HG03175 (cell line): ENCODE measurements at regions not wholly inside any gene's neighbourhood (a gene's known extent, or its start where the extent isn't known, plus 50 kb on each side); places are given as distances from the start of the nearest gene placed in this dataset.
"Not testable (repeated sequence)": the region's sequence is repeated elsewhere in the genome, so short reads cannot be mapped to it uniquely, and the experiment has no call there.

Experiments
- ATAC-seq: cut with Tn5 transposase; IDR thresholded peaks from one replicate; pipeline ENCODE4 v1.9.1; 2021; ENCODE audit warnings: mild to moderate bottlenecking, moderate library complexity; ENCODE audit not compliant: unreplicated experiment

DNA sequence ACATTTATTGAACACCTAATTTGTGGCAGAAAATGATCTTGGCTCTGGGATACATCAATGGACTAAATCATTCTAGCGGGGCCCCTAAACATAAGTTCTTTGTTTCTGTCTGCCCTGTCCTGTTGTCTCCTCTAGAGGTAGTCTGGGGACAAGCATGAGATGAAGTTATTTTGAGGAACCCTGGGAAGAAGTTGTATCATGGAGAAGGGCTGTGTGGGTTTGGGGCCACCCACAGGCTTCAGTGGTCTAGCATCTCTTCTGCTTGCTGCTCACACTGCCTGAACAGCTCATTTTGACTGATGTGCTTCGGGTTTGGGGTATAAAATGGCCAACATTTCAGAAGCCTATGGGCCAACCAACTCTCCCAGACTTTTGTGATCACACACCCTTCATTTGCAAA lies 50.3 kb upstream of the OSBPL11 start:
- no peak for ATAC-seq

DNA sequence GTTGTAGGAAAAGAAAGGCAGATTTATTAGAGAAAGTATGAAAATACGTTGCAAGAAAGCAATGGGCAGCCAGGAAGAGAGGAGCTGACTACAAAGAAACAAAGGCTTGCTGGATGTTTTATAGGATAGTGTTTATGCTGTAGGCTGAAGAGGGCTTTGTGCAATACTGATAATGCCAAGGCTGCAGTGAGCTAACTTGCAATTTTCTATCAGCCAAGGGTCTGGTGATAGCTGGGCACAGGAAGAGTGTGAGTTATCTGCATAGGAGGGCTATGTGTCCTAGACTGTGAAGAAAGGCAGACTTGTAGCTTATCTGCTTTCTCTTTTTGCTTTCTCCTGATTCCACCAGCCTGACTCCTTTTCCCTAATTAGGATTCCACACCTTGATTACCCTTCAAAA lies 51.3 kb upstream of the OSBPL11 start:
- ATAC-seq: no peak

DNA sequence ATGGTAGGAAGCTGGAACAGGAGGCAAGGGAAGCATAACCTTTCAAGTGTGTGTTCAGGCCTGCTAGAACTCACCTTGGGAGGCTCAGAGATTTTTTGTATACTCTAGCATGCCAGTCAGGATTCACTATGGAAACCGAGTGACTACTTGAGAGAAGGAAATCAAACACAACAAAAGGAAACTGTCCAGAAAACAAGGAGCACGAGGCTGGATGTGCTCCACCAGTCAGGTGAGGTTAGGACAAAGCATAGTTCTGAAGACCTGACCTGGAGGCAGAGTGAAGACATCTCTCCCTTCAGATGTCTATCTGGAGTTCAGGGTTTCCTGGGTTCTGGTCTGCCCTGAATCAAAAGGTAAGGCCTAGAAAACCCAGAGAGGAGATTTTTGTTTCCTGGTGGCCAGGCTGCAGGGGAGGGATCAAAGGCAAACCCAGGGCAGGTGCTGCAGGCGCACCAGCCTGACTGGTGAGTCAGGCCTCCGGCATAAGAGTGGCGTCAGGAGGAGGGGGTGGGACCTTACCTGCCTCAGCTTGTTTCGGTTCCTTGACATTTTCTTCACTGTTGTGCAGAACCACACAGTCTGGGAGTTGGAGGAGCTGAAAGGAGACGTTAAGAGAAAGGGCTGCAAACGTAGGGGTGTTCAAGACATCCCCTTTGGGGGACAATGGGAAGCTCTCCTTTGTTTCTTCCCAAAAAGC lies 52.2 kb upstream of the OSBPL11 start:
- ATAC-seq: no peak

DNA sequence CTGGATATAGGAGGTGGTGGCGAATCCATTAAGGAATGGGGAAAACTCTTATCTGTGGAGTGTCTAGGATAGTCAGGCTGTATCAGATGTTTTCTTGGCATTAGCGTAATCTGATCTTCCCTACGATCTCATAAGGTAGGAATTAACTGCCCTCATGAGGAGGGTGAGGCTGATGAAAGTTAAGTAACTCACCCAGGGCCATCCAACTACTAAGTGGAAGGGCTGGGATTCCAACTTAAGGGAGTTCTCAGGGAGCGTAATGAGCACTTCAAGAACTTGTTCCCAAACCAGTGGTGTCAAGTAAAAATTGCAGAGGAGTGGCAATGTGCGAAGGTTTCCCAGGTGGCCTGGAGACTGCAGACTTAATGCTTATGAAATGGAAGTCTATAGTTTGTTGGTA lies 55.9 kb upstream of the OSBPL11 start:
- ATAC-seq: no peak

DNA sequence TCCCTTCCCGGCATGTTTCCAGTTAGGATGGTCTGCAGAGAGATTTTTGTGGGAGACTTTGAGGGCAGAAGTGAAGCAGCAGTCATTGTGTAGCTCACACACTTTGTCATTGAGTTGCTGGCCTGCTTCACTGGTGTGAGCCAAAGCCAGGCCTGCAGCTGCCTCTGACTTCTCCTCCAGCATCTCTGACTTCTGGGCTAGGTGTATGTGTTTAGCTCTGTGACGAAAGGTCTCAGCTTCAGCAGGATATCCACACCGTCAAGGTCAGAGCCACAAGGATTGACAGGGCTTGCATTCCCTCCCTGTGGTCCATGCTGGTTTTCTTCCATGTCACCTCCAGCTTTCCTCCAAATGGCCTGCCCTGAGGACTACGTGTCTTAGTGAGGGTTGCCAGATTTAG lies 57.1 kb upstream of the OSBPL11 start:
- ATAC-seq: no peak

DNA sequence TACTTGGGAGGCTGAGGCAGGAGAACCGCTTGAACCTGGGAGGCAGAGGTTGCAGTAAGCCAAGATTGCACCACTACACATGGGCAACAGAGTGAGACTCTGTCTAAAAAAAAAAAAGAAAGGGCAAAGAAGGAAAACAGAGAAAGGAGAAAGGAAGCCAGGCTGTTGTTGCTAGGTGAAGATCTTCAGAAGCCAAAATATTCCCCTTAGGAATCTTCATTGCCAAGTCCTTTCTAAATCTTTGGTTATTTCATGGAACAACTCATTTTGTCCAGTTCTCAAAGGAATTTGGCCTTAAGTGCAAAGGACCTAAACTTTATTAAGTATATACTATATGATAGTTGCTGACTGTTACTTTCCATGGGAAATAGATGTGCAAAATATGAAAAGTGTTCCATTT lies 59.2 kb upstream of the OSBPL11 start:
- no peak for ATAC-seq

DNA sequence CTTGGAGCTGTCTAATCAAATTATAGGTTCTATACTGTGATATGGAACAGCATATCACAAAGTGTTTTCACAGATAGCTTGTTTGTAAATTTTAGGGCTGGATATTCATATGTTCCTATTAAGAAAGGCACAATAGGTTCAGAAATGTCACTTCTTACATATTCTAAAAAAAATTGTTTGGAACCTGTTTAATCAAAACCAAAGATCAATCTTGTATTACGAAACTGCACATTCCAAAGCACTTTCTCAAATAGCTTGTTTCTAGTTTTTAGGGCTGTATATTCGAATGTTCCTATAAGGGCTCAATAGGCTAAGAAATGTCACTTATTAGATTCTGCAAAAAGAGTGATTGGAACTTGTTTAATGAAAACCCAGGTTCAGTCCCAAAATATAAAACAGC lies 67.4 kb upstream of the OSBPL11 start:
- ATAC-seq: no peak

DNA sequence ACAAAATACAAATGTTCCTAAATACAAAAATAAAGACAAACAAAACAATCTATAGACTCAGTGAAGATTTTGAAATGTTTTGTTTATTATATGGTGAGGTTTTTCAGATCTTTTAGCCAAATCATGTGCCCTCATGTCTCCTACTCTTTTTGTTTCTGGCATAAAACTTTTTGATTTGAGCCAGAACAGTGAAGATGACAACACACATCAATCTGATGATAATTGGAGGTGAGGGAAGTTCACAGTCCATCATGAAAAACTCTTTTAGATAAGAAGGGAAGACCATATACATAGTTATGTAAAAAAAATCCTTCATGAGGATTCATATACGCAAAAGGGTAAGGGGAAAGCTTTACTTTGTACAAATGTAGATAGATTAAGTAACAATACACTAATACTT lies 75.1 kb upstream of the OSBPL11 start:
- ATAC-seq: no peak

DNA sequence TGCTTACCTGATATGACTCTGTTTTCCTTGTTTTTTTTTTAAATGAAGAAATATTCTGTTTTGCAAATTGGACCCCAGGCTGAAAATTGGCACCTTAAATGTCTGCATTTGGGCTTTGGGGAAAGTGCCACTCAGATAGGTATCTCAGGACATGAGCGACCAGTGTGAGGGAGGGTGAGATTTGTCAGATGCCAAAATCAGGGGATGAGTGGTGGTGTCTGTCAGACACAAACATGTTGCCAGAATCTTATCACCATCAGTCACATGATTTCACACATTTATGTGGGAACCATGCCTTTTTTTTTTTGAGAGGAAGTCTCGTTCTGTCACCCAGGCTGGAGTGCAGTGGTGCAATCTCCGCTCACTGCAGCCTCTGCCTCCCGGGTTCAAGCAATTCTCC lies 75.6 kb upstream of the OSBPL11 start:
- ATAC-seq: no peak

DNA sequence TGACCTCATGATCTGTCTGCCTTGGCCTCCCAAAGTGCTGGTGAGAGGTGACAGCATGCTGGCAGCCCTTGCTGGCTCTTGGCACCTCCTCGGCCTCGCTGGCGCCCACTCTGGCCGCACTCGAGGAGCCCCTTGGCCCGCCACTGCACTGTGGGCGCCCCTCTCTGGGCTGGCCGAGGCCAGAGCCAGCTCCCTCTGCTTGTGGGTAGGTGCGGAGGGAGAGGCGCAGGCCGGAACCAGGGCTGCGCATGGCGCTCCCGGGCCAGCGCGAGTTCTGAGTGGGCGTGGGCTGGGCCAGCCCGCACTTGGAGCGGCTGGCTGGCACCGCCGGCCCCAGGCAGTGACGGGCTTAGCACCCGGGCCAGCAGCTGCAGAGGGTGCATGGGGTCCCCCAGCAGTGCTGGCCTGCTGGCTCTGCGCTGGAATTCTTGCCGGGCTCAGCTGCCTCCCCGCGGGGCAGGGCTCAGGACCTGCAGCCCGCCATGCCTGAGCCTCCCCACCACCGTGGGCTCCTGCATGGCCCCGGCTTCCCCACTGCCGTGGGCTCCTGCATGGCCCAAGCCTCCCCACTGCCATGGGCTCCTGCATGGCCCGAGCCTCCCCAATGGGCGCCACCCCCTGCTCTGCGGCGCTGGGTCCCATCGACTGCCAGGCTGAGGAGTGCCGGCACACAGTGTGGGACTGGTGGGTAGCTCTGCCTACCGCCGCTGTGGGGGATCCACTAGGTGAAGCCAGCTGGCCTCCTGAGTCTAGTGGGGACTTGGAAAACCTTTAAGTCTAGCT lies 76.4 kb upstream of the OSBPL11 start:
- no peak for ATAC-seq

DNA sequence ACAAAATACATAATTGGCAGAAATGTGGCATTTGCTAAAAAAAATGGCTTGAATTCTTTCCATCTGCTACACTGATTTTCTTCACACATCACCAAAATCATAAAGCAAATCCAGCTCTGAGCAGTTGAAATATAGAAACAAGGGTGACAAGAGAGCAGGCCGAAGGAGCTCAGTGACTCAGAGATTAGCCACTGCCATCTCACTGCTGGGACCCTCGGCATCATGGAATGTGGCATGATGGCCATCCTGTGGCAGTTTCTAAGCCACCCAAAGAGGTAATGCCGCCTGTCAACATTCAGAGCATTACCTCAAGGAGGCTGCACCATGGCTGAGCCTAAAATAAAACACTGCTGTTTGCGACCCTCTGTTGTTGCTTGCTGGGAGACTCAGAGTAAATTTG lies 80.5 kb upstream of the OSBPL11 start:
- ATAC-seq: no peak

DNA sequence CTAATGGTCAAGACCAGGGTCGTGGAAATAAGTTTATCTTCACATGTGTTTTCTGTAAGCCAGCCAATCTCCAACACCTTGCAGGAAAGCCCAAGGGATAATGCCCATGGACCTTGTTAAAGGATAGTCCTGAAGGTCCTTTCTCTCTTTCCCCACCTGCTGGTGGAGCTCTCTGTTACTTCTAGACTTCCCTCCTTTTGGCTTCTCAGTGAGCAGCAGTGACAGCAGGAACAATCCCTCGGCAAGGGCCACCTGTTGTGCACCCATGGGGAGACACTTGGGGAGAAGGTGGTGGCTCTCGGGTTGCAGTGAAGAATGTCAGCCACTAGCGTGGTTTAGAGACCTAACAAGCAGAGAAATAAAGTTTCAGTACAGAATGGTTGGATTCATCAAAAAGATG lies 84.0 kb upstream of the OSBPL11 start:
- ATAC-seq: no peak

DNA sequence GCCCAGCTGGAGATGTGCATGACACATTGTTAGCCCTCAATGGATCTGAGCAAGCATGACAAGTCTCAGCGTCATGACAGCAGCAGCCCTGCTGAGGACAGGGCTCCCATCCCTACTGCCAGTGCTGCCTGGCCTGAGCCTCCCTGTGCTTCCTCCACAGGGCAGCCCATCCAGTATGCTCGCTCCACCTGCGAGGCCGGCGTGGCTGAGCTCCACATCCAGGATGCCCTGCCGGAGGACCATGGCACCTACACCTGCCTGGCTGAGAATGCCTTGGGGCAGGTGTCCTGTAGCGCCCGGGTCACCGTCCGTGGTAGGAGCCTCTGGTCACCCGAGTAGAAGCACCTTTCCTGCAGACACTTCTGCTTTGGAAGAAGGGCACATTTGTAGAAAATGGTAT lies 85.8 kb upstream of the OSBPL11 start:
- no peak for ATAC-seq

DNA sequence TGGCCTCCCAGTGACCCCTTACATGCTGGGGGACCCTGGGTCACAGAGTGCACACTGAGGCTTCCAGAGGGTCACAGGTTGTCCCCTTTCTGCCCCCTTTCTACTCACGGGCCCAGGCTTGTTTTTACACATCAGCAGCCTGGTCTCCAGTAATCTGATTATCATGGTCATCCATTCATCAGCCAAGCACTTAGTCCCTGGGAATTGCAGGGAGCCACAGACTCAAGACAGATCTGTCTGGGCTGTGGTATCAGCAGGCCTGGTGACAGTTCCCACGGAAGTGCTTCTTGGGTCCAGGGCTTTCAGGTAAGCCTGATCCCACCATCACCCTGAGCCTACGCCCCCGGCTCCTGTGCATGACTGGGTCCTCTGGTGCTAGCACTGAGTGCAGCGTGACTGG lies 86.6 kb upstream of the OSBPL11 start:
- not testable (repeated sequence) for ATAC-seq

DNA sequence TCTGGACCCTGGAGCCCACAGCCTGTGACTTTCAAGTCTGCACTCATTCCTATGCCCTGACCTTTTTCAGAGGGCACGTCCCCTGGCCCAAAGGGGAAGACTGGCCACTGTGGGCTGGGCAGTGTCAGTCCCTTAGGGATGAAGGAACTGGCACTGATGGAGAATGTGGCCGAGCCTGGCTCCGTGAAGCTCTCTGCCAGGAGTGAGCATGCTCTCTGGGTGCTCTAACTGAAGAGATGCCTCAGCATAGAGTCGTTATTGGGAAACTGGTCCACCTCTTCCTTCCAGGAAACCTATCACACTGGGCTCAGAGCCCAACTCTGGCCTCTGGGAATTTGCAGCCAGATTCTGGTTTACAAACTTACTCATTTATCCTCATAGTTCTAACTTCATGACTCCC lies 87.3 kb upstream of the OSBPL11 start:
- ATAC-seq: not testable (repeated sequence)

DNA sequence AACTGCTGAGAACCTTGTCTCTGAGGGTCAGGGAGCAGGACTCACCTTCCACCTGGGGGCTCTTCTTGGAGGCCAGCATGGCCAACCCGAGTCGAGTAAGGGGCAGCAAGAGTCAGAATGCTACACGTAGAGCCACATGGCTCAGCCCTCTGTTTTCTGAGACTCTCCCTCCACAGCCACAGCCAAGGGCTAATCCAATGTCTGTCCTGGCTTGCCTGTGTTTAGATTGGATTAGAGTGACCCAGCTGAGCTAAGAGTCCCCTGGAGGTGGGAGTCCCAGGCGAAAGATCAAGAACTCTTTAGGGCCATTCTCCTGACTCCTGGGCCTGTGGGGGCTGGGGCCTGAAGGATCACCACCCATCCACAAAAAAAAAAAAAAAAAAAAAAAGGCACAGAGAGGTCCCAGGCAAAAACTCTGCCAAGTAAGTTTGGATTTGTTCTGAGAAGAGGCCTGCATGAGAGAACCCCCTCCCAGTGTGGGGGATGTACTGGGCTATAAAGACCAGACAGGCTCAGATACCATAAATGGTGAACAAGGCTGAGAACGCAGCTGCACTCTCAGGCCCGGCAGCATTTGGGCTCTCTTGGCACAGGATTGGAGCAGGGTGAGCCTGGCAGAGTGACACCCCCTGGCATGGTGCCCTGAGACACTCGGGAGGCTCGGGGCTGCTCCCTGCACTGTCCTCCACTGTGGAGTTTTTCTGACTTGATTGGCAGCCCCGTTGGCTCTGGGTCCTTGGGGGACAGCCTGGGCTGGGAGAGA lies 88.0 kb upstream of the OSBPL11 start:
- ATAC-seq: no peak

DNA sequence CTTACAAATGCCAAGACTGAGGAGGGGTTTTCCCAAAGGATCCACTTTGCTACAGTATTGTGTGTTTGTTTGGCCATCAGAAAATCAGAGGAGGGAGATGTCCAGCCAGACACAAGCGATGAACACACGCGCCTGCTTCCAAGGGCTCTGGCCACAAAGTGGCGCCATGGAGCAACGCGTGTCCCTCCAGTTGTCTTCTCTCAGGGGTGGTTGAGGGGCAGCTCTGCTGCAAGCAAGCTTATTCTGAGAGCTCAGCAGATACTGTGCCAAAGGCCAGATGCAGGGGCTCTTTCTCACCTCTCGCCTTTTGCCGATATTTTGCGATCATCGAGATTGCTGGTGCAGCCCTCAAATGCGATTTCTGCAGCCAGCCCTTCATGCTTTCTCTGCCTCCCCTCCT lies 88.9 kb upstream of the OSBPL11 start:
- ATAC-seq: no peak

DNA sequence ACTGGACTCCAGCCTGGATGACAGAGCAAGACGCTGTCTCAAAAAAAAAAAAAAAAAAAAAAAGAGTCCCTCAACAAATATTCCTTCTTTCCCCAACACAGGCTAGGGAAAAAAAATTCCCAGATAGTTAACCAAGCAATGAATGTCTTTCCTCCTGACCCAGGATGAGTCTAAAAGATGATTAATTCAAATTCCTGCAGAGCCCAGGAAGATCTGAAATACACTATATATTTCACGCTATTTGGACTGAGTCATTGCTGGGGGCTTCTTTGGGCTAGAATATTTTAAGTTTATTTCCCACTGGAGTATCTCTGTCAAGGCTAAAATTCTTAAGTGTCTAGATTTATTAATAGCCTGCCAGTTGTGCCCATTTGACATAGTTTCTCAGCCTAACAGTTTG lies 90.4 kb upstream of the OSBPL11 start:
- not testable (repeated sequence) for ATAC-seq

DNA sequence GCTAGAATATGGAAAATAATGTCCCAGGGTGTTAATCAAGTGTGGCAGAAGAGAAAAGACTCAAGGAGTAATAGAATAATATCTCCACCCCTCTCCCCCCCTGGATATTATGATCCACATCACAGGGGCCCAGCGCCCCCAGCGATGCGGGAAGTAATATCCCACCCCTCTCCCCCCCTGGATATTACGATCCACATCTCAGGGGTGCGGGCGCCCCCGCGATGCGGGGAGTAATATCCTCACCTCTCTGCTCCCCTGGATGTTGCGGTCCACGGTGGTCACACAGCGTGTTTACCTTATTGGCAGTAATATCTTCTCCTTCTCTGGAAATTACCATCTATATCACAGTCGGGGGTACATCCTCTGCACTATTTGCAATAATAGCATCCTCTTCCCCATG lies 97.1 kb upstream of the OSBPL11 start:
- no peak for ATAC-seq

DNA sequence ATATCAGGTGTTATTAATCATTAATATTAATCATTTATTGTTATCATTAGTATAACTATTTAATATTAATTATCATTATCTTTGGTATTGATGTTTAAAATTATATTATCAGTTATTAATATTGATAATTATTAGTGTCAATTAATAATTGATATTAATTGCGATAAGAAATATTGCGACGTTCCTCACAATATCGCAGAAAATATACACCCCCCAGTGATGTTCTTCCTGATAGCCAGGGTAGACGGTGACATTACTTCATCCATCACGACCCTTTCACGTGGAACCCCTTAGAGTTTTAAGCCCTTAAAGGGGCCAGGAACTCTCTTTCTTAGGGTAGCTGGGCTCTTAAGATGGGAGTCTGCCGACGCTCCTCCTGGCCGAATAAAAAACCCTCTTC lies 98.6 kb upstream of the OSBPL11 start:
- ATAC-seq: no peak

DNA sequence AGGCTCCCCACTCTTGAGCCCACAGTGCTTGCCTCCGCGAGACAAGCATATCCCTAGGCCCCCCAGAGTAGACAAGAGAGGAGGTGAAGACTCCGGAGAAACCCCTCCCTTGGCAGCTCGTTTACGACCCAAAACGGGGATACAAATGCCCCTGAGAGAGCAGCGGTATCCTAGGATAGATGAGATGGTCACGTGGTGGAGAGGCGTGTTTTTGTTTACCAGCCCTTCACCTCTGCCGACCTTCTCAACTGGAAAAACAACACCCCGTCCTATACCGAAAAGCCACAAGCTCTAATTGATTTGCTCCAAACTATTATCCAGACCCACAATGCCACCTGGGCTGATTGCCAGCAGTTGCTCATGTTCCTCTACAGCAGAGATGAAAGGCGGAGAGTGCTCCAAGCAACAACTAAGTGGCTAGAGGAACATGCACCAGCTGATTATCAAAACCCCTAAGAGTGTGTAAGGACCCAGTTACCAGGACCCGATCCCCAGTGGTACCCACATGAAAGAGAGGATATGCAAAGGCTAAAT lies 99.5 kb upstream of the OSBPL11 start:
- no peak for ATAC-seq

DNA sequence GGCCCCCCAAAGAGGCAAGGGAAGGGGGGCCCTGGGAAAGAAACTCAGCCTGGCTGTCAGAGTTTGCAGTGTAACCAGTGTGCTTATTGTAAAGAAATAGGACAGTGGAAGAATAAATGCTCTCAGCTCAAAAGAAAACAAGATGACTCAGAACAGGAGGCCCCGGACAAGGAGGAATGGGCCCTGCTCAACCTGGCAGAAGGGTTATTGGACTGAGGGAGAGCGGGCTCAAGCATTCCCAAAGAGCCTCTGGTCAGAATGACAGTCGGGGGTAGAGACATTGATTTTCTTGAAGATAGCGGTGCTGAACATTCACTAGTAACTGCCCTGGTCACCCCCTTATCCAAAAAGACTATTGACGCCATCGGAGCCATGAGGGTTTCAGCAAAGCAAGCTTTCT lies 100.4 kb upstream of the OSBPL11 start:
- ATAC-seq: no peak
